ENCODE measurements at regions not wholly inside any gene's neighbourhood (a gene's known extent, or its start where the extent isn't known, plus 50 kb on each side); places are given as distances from the start of the nearest gene placed in this dataset.
"Not testable (repeated sequence)": the region's sequence is repeated elsewhere in the genome, so short reads cannot be mapped to it uniquely, and the experiment has no call there.

DNA sequence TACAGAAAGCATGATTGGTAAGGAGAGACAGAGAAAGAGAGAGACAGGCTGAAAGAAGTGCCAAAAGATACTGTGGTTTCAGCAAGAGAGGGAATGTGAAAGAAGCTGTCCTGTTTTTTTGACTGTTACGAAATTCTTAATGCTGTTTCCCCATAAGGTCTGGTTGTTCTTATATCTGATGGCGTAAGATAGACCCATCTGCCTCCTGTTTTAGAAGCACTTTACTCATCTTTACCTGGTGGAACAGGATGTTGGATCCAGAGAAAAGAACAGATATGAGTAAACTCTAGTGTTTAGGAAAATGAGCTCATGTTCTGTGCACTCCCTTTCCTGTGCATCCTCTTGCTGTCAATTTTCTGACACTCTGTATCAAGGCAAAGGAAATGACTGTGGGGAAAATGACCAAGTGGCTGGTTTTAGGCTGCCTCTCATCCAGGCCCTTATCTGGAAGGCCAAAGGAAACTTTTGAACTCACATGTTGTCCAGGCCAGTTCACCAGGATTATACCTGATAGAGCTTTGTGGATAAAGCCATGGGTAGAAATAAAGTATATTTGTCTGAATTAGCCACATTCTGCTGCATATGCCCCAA, 311.7 kb upstream of the HTR2C start:
- no peak for DNase-seq
- intact Hi-C loops (cut with DNase I), result no loop called here

DNA sequence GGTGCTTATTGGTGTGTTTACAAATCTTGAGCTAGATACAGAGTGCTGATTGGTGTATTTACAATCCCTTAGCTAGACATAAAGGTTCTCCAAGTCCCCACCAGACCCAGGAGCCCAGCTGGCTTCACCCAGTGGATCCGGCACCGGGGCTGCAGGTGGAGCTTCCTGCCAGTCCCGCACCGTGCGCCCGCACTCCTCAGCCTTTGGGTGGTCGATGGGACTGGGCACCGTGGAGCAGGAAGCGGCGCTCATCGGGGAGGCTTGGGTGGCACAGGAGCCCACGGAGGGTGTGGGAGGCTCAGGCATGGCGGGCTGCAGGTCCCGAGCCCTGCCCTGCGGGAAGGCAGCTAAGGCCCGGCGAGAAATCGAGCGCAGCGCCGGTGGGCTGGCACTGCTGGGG, 313.5 kb upstream of the HTR2C start:
- peak in 3 of 10 donors; percentile 67 to 80 (median 70) for DNase-seq
- intact Hi-C loops (cut with DNase I), result not testable (repeated sequence)

DNA sequence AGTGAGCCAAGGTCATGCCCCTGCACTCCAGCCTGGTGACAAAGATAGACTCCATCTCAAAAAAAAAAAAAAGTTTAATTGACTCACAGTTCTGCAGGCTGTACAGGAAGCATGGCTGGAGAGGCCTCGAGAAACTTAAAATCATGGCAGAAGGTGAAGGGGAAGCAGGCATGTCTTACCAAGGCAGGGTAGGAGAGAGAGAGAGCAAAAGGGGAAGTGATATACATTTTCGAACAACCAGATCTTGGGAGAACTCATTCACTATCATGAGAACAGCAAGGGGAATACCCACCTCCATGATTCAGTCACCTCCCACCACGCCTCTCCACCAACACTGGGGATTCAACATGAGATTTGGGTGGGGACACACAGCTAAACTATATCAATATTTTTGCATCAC, 315.2 kb upstream of the HTR2C start:
- intact Hi-C loops (cut with DNase I), result no loop called here
- no peak for DNase-seq

DNA sequence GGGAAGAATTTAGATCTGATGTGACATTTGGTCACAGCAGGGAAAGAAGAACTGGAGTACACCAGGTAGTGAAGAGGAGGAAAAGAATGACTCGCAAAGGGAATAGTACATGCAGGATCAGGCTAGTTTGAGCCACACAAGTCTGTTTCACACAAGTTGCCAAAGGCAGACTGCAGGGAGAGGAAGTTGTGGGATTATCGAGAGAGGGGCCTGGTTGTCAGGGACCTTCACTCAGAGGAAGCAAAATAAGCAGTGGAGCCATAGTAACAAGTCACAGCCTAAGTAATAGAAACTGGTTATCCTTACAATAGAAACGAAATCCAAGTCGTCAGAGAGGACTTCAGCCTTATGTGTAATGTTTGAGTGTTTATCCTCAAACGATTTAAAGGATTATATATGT, 316.7 kb upstream of the HTR2C start:
- DNase-seq, result peak in 1 of 10 donors; percentile 20
- intact Hi-C loops (cut with DNase I), result no loop called here

DNA sequence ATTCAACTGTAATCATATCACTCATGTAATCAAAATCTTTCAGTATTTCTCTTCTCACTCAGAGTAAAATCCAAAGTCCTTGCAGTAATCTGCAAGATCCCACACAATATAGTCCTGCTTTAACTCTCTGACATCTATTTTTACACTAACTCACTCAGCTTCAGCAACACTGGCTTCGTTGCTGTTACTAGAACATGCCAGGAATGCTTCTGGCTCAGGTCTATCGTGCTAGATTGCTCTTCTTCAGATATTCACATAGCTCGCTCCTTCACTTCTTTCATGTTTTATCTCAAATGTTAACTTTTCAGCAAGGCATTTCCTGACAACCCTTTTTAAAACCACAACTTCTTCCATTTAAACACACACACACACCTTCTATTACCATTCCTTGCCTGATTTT, 331.7 kb upstream of the HTR2C start:
- intact Hi-C loops (cut with DNase I), result no loop called here
- no peak for DNase-seq

DNA sequence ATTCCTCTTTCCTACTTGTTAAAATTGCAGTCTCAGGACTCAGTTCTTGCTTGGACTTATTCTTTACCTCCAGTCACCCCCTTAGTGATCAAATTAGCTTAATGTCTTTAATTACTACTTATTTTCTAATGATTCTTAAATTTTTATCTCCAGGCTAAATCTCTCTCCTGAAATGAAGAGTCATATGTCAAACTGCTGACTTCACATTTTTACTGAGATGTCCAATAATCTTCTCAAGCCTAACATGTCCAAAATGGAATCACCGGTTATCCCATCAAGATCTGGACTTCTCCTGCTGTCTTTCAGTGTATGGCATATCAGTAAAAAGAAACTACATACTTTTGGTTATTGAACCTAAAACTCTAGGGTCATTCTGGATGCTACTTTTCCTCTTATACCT, 332.3 kb upstream of the HTR2C start:
- no peak for DNase-seq
- intact Hi-C loops (cut with DNase I), result no loop called here

DNA sequence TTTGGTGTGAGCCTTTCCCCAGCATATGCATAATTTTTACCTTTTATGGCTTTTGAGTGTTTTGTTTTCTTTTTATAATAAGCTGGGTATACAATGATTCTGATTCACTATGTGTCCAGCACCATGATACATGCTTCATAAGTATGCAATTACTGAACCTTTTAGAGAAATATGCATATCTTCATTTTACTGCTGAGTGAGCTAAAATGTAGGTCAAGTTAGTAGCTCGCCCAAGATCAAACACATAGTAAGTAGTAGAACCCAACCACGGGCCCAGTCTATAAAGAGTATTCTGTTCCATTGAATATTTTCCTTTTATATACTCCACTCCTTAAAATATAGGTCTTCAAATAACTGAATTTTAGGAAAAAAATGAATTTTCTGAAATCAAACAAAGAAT, 362.4 kb upstream of the HTR2C start:
- intact Hi-C loops (cut with DNase I), result no loop called here
- no peak for DNase-seq

DNA sequence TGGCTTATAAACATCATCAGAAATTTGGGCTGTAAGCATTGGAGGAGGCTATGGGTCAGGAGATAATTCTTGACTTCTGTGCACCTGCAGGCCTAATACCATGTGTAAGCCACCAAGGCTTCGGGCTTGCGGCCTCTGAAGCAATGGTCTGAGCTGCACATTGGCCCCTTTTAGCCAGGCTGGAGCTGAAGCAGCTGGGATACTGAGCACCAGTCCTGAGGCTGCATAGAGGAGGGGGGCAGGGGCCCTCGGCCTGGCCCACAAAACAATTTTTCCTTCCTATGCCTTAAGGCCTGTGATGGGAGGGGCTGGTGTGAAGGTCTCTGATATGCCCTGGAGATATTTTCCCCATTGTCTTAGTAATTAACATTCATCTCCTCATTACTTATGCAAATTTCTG, 373.0 kb upstream of the HTR2C start:
- intact Hi-C loops (cut with DNase I), result no loop called here
- peak in 1 of 10 donors; percentile 42 for DNase-seq

DNA sequence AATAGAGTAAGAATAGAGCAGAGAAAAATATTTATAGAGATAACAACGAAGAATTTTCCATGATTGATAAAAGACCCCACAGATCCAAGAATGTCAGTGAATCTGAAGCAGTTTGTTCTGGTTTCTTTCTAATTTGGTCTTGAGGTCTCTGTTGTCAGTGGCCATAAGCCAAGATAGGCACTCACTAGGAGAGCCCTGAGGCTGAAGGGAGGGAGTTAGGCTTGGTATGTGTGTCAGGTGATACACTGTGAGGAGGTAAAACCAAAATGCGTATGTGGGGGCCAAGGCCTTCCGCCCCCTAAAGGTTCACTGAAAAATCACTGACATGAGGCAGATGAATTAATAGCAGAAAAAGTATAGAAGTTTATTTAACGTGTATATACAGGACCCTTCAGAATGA, 382.3 kb upstream of the HTR2C start:
- intact Hi-C loops (cut with DNase I), result no loop called here
- no peak for DNase-seq

DNA sequence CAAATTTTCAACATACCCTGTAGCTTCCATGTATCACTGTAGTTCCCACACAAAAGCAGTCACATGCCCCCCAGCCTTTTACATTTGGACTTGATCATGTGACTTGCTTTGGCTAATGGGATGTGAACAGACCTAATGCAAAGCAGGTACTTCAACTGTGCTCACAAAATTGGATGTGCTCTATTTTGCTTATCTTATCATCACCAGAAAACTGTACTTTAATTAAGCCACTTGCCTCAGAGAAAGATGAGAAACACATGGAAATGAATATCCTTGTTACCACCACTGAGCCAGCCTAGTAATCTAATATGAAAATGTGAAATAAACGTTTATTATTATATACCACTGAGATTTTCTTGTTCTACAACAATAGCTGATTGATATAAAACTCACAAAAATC, 402.7 kb upstream of the HTR2C start:
- intact Hi-C loops (cut with DNase I), result no loop called here
- DNase-seq, result no peak

DNA sequence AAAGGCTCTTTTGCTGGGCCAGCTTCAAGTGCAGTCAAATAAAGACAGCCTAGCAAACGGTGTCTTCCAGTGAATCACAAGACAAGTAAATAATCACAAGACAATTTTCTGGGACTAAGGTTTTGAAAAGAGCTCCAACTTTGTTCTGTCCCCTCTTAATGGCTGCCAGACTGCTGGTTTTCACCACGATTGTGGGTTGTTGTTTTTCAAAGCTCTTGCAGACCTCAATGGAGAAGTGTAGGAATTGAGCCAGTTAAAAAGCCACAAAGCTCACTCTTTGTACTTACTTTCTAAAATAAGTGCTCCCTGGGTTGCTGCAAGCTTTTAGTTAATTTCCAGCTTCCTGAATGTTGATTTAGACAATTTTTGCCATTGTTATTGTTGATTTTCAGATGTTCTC, 405.8 kb upstream of the HTR2C start:
- no peak for DNase-seq
- intact Hi-C loops (cut with DNase I), result no loop called here

DNA sequence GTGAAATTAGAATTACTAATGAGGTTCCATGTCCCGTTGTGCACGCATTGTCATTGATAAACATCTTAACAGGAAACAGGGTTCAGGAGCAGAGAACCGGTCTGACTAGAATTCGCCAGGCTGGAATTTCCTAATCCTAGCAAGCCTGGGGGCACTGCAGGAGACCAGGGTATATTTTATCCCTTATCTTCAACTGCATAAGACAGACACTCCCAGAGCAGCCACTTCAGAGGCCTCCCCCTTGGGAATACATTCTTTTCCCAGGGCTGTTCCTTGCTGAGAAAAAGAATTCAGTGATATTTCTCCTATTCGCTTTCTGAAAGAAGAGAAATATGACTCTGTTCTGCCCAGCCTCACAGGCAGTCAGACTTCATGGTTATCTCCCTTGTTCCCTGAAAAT, 416.6 kb upstream of the HTR2C start:
- intact Hi-C loops (cut with DNase I); DNase-seq: not testable (repeated sequence)

DNA sequence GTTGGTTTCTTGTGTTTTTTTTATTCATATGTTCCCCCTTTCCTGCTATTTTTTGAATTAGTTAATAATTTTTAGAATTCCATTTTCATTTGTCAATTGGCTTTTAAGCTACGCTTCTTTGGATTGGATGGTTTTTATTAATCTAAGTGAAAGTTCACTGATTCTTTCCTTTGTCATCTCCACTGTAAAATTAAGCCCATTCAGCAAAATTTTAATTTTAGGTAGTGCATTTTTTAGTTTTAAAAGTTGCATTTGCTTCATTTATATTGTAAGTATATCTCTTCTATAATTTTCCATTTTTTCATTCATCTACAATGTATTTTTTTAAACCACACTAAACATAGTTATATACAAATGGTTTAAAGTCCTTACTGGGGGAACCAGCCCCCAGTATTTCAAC, 417.3 kb upstream of the HTR2C start:
- DNase-seq, result no peak
- intact Hi-C loops (cut with DNase I), result no loop called here

DNA sequence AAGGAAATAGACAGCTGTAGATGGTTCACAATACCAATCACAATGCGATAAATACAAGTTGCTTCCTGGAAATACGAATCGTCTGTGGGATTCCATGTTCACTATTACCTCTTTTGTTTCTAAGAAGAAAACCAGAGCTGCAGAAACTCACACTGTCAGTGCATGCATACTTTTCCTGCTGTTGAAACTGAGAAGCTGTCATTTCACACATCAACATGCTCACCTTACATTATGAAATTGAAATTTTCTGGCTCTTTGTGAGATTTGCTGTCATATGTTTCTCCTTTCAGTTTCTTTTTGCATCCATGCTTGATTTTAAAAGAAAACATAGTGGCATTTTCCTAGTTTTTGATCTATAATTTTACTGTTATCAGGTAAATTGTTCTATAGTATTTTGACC, 418.3 kb upstream of the HTR2C start:
- intact Hi-C loops (cut with DNase I), result no loop called here
- no peak for DNase-seq

DNA sequence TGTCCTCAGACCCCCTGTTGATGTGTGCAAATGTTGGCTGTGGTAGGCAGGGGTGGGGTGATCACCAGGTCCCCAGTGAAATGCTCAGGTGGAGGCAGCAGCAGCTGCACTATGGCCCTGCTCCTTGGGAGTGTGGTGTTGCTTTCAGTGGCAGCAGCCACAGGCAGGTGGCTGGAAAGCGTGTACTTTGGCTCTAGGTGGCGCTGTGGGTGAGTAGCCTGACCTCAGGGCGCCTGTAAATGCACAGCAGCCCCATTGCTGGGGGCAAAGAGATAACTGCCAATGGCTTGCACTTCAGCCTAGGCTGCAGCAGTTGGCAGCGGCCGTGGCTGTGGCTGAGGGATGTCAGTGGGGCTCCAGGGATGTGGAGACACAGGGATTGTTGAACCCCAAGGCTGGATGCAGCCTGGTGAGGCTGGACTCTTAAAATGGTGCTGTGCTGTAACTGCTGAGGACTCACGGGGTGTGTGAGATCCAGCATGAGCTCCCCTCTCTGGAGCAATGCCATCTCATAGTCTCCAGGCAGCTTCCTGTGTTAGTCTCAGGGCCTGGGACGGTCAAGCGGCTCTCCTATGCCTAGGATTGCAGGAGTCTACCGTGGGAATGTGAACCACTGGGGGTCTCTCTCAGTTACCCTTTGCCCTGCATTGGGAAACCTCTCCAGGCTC, 421.7 kb upstream of the HTR2C start:
- peak in 2 of 10 donors; percentile 44 to 67 for DNase-seq

DNA sequence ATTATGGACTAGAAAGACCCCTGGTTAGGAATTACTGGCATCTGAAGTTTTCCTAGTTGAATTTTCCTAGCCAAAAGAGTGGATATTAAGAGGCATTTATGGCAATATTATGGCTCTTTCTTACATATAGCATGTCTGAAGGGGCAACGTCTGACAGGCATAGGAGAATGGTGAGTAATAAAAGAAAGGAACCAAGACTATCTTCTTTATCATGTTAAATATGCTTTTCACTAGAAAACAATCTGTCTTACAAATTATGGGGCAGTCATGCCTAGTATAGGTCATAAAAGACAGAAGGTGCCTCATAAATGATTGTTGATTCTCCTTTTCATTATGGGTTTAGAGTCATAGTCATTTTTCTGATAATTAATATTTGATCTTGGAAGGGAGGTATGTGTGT, 431.1 kb upstream of the HTR2C start:
- no peak for DNase-seq
- intact Hi-C loops (cut with DNase I), result no loop called here

More for the DNA sequence above, 421.7 kb upstream of the HTR2C start:
- intact Hi-C loops (cut with DNase I), result no loop called here

DNA sequence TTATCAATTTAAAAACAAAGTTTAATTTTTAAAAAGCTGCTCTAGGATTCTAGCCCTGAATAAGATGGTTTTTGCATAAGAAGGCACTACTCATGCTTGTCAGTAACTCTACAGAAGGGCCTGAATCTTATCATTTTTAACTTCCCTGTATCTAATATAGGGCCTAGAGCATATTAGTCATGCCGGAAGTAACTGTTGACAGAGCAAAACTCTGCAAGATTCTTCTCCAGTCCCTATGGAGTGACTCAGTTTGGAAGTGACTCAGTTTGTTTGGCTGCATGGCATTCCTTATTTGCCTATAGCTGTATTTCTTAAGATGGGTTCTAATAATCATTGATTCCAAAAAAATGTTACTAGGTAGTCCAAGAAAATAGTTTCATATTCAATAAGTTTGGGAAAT, 431.8 kb upstream of the HTR2C start:
- no peak for DNase-seq
- intact Hi-C loops (cut with DNase I), result no loop called here

DNA sequence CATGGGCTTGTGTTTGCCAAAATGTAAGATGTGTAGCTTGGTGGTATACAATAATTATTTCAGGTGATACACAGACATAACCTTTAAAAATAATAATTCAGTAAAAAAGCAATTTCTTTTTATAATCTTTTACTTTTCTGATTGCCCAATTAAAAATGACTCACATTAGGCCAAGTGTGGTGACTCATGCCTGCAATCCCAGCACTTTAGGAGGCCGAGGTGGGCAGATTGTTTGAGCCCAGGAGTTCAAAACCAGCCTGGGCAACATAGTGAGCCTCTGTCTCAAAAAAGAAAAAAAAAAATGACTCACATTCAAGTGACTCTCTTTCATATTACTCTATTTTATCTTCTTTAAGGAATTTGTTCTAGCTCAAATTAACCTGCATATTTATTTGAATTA, 449.4 kb upstream of the HTR2C start:
- intact Hi-C loops (cut with DNase I), result no loop called here
- no peak for DNase-seq

DNA sequence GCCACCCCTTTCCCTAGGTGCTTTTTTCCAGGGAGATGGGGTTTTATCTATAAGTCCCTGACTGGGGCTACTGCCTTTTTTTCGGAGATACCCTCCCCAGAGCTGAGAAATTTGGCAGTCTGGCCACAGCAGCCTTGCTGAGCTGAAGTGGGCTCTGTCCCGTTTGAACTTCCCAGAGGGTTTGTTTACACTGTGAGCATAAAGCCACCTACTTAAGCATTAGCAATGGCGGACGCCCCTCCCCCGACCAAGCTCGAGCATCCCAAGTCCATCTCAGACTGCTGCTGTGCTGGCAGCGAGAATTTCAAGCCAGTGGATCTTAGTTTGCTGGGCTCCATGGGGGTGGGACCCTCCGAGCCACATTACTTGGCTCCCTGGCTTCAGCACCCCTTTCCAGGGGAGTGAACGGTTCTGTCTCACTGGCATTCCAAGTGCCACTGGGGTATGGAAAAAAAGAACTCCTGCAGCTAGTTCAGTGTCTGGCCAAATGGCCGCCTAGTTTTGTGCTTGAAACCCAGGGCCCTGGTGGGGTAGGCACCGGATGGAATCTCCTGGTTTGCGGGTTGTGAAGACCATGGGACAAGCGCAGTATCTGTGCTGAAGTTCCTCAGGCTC, 456.4 kb upstream of the HTR2C start:
- intact Hi-C loops (cut with DNase I), result no loop called here

DNA sequence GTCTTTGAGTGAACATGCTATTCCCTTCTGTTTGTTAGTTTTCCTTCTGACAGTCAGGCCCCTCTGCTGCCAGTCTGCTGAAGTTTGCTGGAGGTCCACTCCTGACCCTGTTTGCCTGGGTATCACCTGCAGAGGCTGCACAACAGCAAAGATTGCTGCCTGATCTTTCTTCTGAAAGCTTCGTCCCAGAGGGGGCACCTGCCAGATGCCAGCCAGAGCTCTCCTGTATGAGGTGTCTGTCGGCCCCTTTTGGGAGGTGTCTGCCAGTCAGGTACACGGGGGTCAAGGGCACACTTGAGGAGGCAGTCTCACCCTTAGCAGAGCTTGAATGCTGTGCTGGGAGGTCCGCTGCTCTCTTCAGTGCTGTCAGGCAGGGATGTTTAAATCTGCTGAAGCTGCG, 456.9 kb upstream of the HTR2C start:
- intact Hi-C loops (cut with DNase I), result no loop called here
- DNase-seq, result peak in 3 of 10 donors; percentile 26 to 72 (median 48)

More for the DNA sequence above, 456.4 kb upstream of the HTR2C start:
- DNase-seq, result peak in 3 of 10 donors; percentile 27 to 55 (median 51)

DNA sequence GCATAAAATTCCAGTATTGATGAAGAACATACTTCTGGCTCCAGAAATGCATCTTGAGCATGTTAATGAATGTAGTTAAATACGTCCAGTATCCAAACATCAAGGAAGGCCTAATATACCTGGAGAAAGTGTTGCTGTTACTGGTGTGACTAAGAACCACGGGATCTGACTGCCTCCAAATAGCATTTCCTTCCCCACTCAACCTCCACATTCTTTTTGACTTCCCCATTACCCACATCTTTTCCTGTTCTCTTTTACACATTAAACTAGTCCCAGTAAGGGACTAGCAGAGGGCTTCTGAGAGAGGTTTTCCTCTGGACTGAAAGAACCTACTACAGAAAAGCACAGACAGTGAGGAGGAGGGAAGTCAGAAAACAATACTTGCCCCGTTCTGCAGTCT, 482.8 kb upstream of the HTR2C start:
- DNase-seq, result no peak
- intact Hi-C loops (cut with DNase I), result no loop called here

DNA sequence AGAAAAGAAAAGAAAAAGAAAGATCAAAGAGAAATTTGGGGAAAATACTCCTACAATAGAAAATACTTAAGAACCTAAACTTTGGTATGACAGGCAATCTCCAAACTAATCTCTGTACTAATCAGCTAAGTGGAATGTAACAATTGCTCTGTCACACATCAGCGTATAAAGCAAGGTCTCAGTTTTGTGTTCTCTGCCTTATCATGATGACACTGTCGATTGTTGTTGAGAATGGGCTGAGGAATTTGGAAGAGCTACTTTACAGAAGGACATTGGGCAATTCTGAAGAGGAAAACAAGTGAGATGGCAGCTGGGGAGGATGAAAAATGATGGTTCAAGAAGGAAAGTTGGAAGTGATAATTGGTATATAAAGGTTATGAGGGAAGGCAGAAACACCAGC, 486.0 kb upstream of the HTR2C start:
- DNase-seq, result no peak
- intact Hi-C loops (cut with DNase I), result no loop called here

Data from posterior cingulate gyrus (tissue), 11 donors.